Kasumi-1 (cell line): ENCODE measurements at regions not wholly inside any gene's neighbourhood (a gene's known extent, or its start where the extent isn't known, plus 50 kb on each side); places are given as distances from the start of the nearest gene placed in this dataset.

ENCODE experiments used
- DNase-seq, 2 experiments: peaks; one replicate each; lab custom pipeline; 2025; lab: John Stamatoyannopoulos, UW

GRCh38 chr15:62985768-62986167 is 56.8 kb upstream of the TPM1 start:
- no peak for DNase-seq

GRCh38 chr15:62986948-62987347 is 55.6 kb upstream of the TPM1 start:
- no peak for DNase-seq

DNA sequence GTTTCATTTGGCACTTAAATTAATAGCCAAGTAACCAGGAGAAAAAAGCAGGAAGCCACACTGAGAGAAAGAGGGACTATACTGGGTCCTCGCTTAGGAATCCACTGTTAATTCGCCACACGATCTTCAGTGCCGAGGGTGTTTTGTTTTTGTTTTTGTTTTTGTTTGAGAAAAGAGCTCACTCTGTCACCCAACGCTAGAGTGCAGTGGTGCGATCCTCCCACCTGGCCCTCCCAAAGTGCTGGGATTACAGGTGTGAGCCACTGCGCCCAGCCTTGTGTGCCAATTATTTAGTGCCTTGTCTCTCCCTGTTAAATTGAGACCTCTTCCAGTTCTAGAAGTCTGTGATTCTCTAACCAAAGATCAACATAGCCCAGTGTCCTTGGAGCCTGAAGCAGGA is 53.8 kb upstream of the TPM1 start:
- DNase-seq = no peak

DNA sequence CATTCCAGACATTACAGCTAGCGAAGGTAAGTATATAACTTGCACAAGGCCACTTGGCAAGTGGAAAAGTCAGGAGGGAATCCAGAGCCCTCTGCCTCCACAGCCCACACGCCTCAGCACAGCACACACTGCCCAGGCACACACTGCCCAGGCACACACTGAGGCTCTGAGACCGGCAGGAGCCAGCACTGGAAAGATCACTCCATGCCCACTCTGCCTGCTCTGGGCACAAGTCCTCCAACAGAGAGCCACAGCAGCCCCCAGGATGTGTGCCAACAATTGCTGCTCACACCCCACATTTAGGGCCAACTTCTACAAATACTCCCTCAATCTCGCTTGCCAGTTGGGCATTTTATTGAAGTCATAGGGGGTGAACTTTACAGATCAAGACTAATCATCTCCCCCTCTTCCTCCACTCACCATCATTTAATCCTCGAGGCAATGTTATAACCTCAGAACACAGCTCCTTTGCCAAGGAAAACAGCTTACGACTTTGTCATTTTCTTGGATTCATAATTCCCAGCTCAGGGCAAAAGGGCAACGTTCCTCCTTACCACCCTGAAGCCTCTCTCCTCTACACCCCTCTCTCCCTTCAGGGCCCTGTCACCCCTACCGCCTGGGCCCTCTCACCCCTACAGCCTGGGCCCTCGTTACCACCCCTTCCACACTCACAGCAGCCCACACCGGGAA is 53.0 kb upstream of the TPM1 start:
- DNase-seq = no peak

DNA sequence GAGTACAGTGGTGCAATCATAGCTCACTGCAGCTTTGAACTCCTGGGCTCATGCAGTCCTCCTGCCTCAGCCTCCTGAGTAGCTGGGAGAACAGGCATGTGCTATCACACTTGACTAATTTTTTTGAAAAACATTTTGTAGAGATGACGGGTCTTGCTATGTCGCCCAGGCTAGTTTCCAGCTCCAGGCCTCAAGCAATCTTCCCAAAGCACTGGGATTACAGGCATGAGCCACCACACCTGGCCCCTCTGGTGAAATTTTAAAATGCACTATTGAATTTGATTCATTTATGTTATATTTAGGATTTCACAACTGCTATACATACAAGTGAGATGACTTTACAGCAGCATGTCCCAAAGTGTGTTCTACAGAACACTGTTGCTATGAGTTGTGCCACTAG is 50.8 kb upstream of the TPM1 start:
- no peak for DNase-seq

DNA sequence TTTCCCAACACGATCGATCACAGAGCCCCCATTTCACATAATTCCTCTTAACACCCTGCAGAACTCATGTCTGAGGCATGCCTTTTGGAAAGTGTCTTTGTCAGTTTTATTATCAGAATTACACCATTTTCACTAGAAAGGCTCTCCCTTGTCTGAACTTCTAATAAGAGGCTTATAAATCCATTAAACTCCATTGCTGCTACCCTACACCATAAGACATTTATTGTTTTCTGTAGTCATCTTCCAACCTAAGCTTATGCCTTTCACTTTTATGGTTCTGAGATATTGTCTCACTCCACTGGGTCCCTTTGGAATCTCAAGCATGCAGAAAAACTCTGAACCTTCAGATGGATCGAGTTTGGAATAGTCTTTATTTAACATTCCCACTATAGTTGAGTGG is 50.2 kb upstream of the TPM1 start:
- no peak for DNase-seq
